A673 (cell line): ENCODE measurements at regions not wholly inside any gene's neighbourhood (a gene's known extent, or its start where the extent isn't known, plus 50 kb on each side); places are given as distances from the start of the nearest gene placed in this dataset.

Experiments
- BruUV-seq: library from RNA; stranded (reverse); fragments of 400-500 nt; replicated peaks from 2 replicates; lab custom pipeline; 2021; lab: Mats Ljungman, UMichigan
- CTCF ChIA-PET: fragments of 300-600 bp; sonication (Branson Sonifier 250); formaldehyde crosslinking; loops from one replicate; lab custom pipeline; 2022; ENCODE audit warnings: antibody characterized with exemption; lab: Charles Lee
- POLR2A ChIA-PET: fragments of 300-600 bp; sonication (Branson Sonifier 250); formaldehyde crosslinking; loops from one replicate; lab custom pipeline; 2022; ENCODE audit warnings: antibody characterized with exemption; ENCODE audit not compliant: low non-redundant PET; lab: Charles Lee
- DNase-seq: peaks from one replicate; pipeline ENCODE4 v3.0.0-alpha.2; 2015; ENCODE audit warnings: low spot score
- H3K27ac ChIP-seq: fragments of 200-600 bp; sonication (generic); 2 replicates; pipeline ENCODE4 v1.5.1; 2016; ENCODE audit warnings: mixed run types, low read depth, mild to moderate bottlenecking, mixed read lengths, antibody characterized with exemption, low read length; ENCODE audit not compliant: poor library complexity, severe bottlenecking
- H3K27me3 ChIP-seq: fragments of 200-600 bp; sonication (generic); replicated peaks from 2 replicates; pipeline ENCODE4 v1.6.1; 2017; ENCODE audit warnings: mixed run types, low read depth, mild to moderate bottlenecking, mixed read lengths, antibody characterized with exemption, low read length; ENCODE audit not compliant: insufficient read depth, poor library complexity
- H3K36me3 ChIP-seq: fragments of 200-600 bp; sonication (generic); 2 replicates; pipeline ENCODE4 v1.6.1; 2016; ENCODE audit warnings: mixed run types, mild to moderate bottlenecking, mixed read lengths, antibody characterized with exemption, low read length; ENCODE audit not compliant: insufficient read depth, poor library complexity, severe bottlenecking
- H3K4me1 ChIP-seq: fragments of 200-600 bp; sonication (generic); 2 replicates; pipeline ENCODE4 v1.6.1; 2017; ENCODE audit warnings: mixed run types, mild to moderate bottlenecking, mixed read lengths, antibody characterized with exemption, low read length; ENCODE audit not compliant: insufficient read depth, poor library complexity, severe bottlenecking
- H3K4me3 ChIP-seq: fragments of 200-600 bp; sonication (generic); 2 replicates; pipeline ENCODE4 v1.5.1; 2016; ENCODE audit warnings: low read depth, mixed run types, mild to moderate bottlenecking, mixed read lengths, low read length; ENCODE audit not compliant: poor library complexity, severe bottlenecking
- H3K9me3 ChIP-seq: fragments of 200-600 bp; sonication (generic); 2 replicates; pipeline ENCODE4 v1.6.1; 2016; ENCODE audit warnings: mixed run types, low read depth, mild to moderate bottlenecking, mixed read lengths, antibody characterized with exemption, low read length; ENCODE audit not compliant: poor library complexity, severe bottlenecking
- CTCF ChIP-seq: fragments of 300-800, 200-600 bp; sonication (generic); conservative IDR thresholded peaks from 2 replicates; pipeline ENCODE4 v1.5.1; 2017; ENCODE audit warnings: low read depth, mild to moderate bottlenecking, antibody characterized with exemption, low read length, moderate library complexity, mixed read lengths
- EZH2 ChIP-seq: fragments of 200-600 bp; sonication (generic); IDR thresholded peaks from 2 replicates; pipeline ENCODE4 v1.6.1; 2017; ENCODE audit warnings: borderline replicate concordance, low read depth, mild to moderate bottlenecking, mixed read lengths, antibody characterized with exemption, low read length; ENCODE audit not compliant: poor library complexity, severe bottlenecking
- intact Hi-C: fragments of 100-400 bp; cut with micrococcal nuclease; formaldehyde crosslinking; loops from one replicate; pipeline ENCODE4 v1.10.0; 2022; ENCODE audit not compliant: unreplicated experiment

DNA sequence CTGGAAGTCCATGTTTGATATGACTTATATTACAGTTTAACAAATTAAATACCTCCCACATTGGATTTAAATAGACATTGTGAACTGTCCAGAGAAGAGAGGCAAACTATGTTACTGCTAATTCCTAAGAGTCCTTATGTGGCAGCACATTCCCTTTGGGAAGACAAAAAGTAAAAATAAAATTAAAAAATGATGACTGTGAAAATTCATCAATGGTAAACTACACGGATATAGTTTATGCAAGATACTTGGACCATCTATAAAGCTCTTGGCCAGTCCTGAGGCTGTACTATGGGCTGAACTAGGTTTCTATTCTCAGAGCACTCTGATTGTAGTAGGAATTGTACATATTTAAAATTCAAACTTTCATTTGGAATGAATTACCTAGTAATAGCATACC is 206.4 kb downstream of the LRRK2 start:
- Histone ChIP-seq H3K4me3 (no peak overlapping the region), H3K4me1 (no peaks in the 10 kb centered on the region), H3K27me3 (no peaks in the 10 kb centered on the region), H3K36me3 (no peaks in the 10 kb centered on the region), H3K27ac (no peak overlapping the region), H3K9me3 (no peaks in the 10 kb centered on the region)
- BruUV-seq, result no TSS peak
- TF ChIP-seq CTCF, result no peak
- TF ChIP-seq EZH2, result no peak
- ChIA-PET CTCF (no interaction called here), POLR2A (no interaction called here)
- DNase-seq, result no peak
- intact Hi-C loops, result no loop called here

- no peak for DNase-seq
- ChIA-PET CTCF (no interaction called here), POLR2A (no interaction called here)
- H3K9me3 ChIP-seq, result no peaks in the 10 kb centered on the region
- BruUV-seq, result no TSS peak
- H3K27me3 ChIP-seq, result no peaks in the 10 kb centered on the region
- TF ChIP-seq CTCF (no peak), EZH2 (no peak)
- intact Hi-C loops, result no loop called here
- no peak overlapping the region for H3K4me3 ChIP-seq
- H3K27ac ChIP-seq, result no peak overlapping the region
- no peaks in the 10 kb centered on the region for H3K4me1 ChIP-seq
- no peaks in the 10 kb centered on the region for H3K36me3 ChIP-seq
Observed at GRCh38 chr12:40435251-40435650, 210.5 kb downstream of the LRRK2 start.

DNA sequence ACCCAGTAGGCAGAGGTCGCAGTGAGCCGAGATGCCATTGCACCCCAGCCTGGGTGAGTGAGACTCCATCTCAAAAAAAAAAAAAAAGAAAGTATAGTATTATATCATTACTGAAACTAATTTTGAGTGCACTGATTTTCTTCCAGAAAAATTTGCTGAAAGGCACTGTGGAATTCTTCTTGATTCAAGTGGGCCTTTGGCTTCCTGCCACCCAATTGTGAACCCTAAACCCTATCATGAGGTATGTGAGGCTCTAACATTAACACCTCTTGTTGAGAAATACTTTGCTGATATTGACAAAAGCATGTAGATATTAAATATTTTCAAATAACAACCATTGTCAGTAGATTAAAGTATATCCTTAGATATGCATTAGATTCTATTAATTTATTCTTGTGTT is 211.2 kb downstream of the LRRK2 start:
- Histone ChIP-seq H3K9me3 (no peaks in the 10 kb centered on the region), H3K4me1 (no peaks in the 10 kb centered on the region), H3K4me3 (no peak overlapping the region), H3K27ac (no peak overlapping the region), H3K36me3 (no peaks in the 10 kb centered on the region), H3K27me3 (no peaks in the 10 kb centered on the region)
- ChIA-PET CTCF (no interaction called here), POLR2A (no interaction called here)
- intact Hi-C loops, result no loop called here
- TF ChIP-seq CTCF, result no peak
- no peak for TF ChIP-seq EZH2
- no peak for DNase-seq
- BruUV-seq, result no TSS peak
